Hepatocyte (in vitro differentiated cells): ENCODE measurements at regions not wholly inside any gene's neighbourhood (a gene's known extent, or its start where the extent isn't known, plus 50 kb on each side); places are given as distances from the start of the nearest gene placed in this dataset.

Experiments
- DNase-seq: peaks from one replicate; pipeline ENCODE4 v3.0.0-alpha.2; 2016; ENCODE audit warnings: low spot score
- H2AFZ ChIP-seq: fragments of 200-600 bp; sonication (generic); 2 replicates; pipeline ENCODE4 v1.6.0; 2016; ENCODE audit warnings: antibody characterized with exemption, mild to moderate bottlenecking
- H3K27ac ChIP-seq: fragments of 200-600 bp; sonication (generic); 2 replicates; pipeline ENCODE4 v1.5.1; 2016; ENCODE audit warnings: mild to moderate bottlenecking
- H3K27me3 ChIP-seq: fragments of 200-600 bp; sonication (generic); 2 replicates; pipeline ENCODE4 v1.6.1; 2016
- H3K36me3 ChIP-seq: fragments of 200-600 bp; sonication (generic); replicated peaks from 2 replicates; pipeline ENCODE4 v1.5.1; 2016; ENCODE audit warnings: low read depth; ENCODE audit not compliant: insufficient read depth
- H3K4me1 ChIP-seq: fragments of 200-600 bp; sonication (generic); 2 replicates; pipeline ENCODE4 v1.5.1; 2016; ENCODE audit warnings: mild to moderate bottlenecking, moderate library complexity; ENCODE audit not compliant: insufficient read depth
- H3K4me2 ChIP-seq: fragments of 200-600 bp; sonication (generic); 2 replicates; pipeline ENCODE4 v1.6.0; 2016
- H3K4me3 ChIP-seq: fragments of 200-600 bp; sonication (generic); 2 replicates; pipeline ENCODE4 v1.5.1; 2016; ENCODE audit warnings: mild to moderate bottlenecking
- H3K79me2 ChIP-seq: fragments of 200-600 bp; sonication (generic); 2 replicates; pipeline ENCODE4 v1.6.0; 2017; ENCODE audit warnings: mild to moderate bottlenecking
- H3K9me2 ChIP-seq: fragments of 200-600 bp; sonication (generic); replicated peaks from 2 replicates; pipeline ENCODE4 v1.6.0; 2017; ENCODE audit warnings: mild to moderate bottlenecking; ENCODE audit not compliant: insufficient read depth
- H3K9me3 ChIP-seq: fragments of 200-600 bp; sonication (generic); 2 replicates; pipeline ENCODE4 v1.5.1; 2016; ENCODE audit warnings: low read depth, mild to moderate bottlenecking
- H4K20me1 ChIP-seq: fragments of 200-600 bp; sonication (generic); 2 replicates; pipeline ENCODE4 v1.6.0; 2016; ENCODE audit warnings: mild to moderate bottlenecking; ENCODE audit not compliant: insufficient read depth, poor library complexity, severe bottlenecking
- EZH2 ChIP-seq: fragments of 200-600 bp; sonication (generic); IDR thresholded peaks from 2 replicates; pipeline ENCODE4 v1.6.1; 2016; ENCODE audit warnings: antibody characterized with exemption, mild to moderate bottlenecking, borderline replicate concordance
- EZH2phosphoT487 ChIP-seq: fragments of 200-600 bp; sonication (generic); IDR thresholded peaks from one replicate; pipeline ENCODE4 v1.6.1; 2018; ENCODE audit warnings: antibody characterized with exemption, mild to moderate bottlenecking, low read depth, moderate library complexity; ENCODE audit not compliant: unreplicated experiment, severe bottlenecking
- WGBS: methylation state at CpG from one replicate; pipeline ENCODE4 v1.1.6; 2016; ENCODE audit warnings: low lambda C conversion rate; ENCODE audit errors: missing lambda C conversion rate; 5-methylcytosine and 5-hydroxymethylcytosine counted together
- TF ChIP-seq, protein P1 (sequence below): fragments of 200-600 bp; sonication (generic); IDR thresholded peaks from 2 replicates; pipeline ENCODE4 v1.5.1; 2016; ENCODE audit warnings: antibody characterized with exemption, mild to moderate bottlenecking; ENCODE audit not compliant: poor library complexity

DNA sequence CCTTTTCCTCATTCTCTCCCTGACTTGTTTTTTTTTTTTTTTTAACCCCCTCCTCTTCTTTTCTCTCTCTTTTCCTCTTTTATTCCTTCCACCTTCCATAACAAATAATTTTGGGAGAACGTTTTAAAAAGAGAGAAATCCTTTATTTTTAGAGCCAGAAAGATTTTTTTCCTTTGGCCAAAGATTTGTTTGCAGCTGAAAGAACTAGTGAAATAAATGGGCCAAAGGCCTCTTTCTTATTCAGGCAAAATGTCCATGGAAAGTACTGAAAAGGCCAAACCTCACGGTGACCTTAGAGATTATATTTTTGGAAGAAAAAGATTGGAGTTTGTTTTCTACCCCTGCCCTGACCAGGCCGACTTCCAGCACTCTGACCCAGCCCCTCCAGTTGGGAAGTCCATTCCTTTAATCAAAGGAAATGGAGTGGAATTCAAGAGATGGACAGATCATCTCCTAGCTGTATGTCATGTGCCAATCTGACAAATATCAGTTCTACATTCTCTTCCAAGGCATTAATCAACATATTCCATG, 214.3 kb upstream of the ADAMTS9 start:
- H3K36me3 ChIP-seq = no peaks in the 10 kb centered on the region
- H3K4me3 ChIP-seq = no peak overlapping the region
- no peak for DNase-seq
- no peaks in the 10 kb centered on the region for H4K20me1 ChIP-seq
- H3K27ac ChIP-seq = no peak overlapping the region
- no peaks in the 10 kb centered on the region for H3K27me3 ChIP-seq
- H3K4me2 ChIP-seq = no peak overlapping the region
- no peaks in the 10 kb centered on the region for H3K9me2 ChIP-seq
- no peaks in the 10 kb centered on the region for H3K9me3 ChIP-seq
- TF ChIP-seq EZH2phosphoT487 (no peak), EZH2 (no peak)
- TF ChIP-seq, protein P1, sequence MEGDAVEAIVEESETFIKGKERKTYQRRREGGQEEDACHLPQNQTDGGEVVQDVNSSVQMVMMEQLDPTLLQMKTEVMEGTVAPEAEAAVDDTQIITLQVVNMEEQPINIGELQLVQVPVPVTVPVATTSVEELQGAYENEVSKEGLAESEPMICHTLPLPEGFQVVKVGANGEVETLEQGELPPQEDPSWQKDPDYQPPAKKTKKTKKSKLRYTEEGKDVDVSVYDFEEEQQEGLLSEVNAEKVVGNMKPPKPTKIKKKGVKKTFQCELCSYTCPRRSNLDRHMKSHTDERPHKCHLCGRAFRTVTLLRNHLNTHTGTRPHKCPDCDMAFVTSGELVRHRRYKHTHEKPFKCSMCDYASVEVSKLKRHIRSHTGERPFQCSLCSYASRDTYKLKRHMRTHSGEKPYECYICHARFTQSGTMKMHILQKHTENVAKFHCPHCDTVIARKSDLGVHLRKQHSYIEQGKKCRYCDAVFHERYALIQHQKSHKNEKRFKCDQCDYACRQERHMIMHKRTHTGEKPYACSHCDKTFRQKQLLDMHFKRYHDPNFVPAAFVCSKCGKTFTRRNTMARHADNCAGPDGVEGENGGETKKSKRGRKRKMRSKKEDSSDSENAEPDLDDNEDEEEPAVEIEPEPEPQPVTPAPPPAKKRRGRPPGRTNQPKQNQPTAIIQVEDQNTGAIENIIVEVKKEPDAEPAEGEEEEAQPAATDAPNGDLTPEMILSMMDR = no peak
- H3K4me1 ChIP-seq = peaks cover 5% of the 10 kb centered on the region
- no peaks in the 10 kb centered on the region for H3K79me2 ChIP-seq
- H2AFZ ChIP-seq = no peak overlapping the region
- 74% methylated on average over 3 of the region's 3 CpGs for WGBS

DNA sequence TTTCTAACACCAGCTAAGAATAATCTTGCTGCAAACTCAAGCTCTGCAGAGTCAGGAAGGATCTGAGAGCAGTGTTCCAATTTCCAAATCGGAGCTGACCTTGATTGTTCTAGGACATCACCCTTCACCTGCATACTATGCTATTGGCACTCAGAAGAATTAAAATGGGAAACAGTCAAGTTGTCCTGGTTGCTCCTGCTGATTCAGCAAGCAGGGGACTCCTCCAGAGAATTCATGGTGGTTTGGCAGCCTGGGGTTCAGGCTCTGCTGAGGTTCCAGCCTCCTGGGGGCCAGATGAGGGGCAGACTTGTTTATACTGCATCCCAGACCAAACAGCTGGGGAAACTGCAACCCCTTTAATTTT, 213.7 kb upstream of the ADAMTS9 start:
- Histone ChIP-seq H4K20me1 (no peaks in the 10 kb centered on the region), H3K27ac (no peak overlapping the region)
- WGBS = 54% methylated on average over 1 of the region's 1 CpG

DNA sequence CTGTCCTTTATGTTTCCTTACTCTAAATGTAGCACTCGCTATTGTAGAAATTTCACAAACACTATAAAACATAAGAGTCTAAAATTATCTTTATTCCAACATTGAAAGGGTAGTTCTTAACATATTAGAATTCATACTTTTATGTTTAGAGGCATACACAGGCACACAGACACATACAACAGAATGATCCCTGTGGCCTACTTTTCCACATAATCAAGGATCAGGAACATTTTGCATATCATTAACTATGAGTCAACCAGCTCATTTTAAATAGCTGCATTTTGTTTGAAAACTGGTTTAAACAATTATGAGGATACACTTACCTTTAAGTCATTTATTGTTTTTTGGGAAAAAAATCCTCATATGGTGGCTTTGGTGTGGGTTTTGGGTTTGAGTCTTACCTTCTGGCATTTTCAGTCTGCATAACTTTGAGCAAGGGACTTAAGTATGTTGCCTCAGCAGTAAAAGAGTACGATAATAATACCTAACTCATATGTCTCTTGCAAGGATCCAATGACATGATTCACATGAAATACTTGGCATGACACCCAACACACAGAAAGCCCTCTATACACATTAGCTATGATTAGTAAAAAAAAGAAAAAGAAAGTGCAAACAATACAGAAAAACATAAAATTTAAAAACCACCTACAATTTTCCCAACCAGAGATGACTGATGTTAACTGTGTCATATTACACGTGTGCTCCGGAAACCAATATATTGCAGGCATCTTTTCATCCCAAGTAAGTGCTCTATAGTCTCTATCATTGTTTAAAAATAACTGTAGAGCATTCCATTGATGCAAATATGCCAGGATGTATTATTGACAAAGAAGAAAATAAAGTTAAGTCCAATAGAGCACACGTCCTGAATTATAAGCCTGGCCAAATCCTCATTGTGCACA, 213.1 kb upstream of the ADAMTS9 start:
- TF ChIP-seq EZH2 (no peak), EZH2phosphoT487 (no peak)
- TF ChIP-seq, protein P1 = no peak
- no peak for DNase-seq
- Histone ChIP-seq H3K4me2 (no peak overlapping the region), H3K9me3 (no peaks in the 10 kb centered on the region), H3K27ac (no peak overlapping the region), H4K20me1 (no peaks in the 10 kb centered on the region), H3K4me1 (peaks cover 5% of the 10 kb centered on the region), H3K9me2 (no peaks in the 10 kb centered on the region), H3K79me2 (no peaks in the 10 kb centered on the region), H3K27me3 (no peaks in the 10 kb centered on the region), H3K4me3 (no peak overlapping the region), H3K36me3 (no peaks in the 10 kb centered on the region), H2AFZ (no peak overlapping the region)
- whole genome bisulfite sequencing = 83% methylated on average over 5 of the region's 5 CpGs

More for the DNA sequence above, 213.7 kb upstream of the ADAMTS9 start:
- no peaks in the 10 kb centered on the region for H3K9me2 ChIP-seq
- no peaks in the 10 kb centered on the region for H3K27me3 ChIP-seq
- no peaks in the 10 kb centered on the region for H3K36me3 ChIP-seq
- H3K4me1 ChIP-seq = peaks cover 5% of the 10 kb centered on the region
- DNase-seq = no peak
- H3K9me3 ChIP-seq = no peaks in the 10 kb centered on the region
- no peak overlapping the region for H3K4me3 ChIP-seq
- no peak overlapping the region for H3K4me2 ChIP-seq
- H3K79me2 ChIP-seq = no peaks in the 10 kb centered on the region
- no peak overlapping the region for H2AFZ ChIP-seq
- TF ChIP-seq, protein P1 = no peak
- TF ChIP-seq EZH2 (no peak), EZH2phosphoT487 (no peak)
